Astrocyte (in vitro differentiated cells and primary cell): ENCODE measurements at regions not wholly inside any gene's neighbourhood (a gene's known extent, or its start where the extent isn't known, plus 50 kb on each side); places are given as distances from the start of the nearest gene placed in this dataset.

Source experiments
- CTCF ChIP-seq: IDR thresholded peaks from 2 replicates; pipeline ENCODE4 v1.5.1; 2011; ENCODE audit warnings: low read depth, mild to moderate bottlenecking, inconsistent platforms, low read length, moderate library complexity; ENCODE audit not compliant: insufficient read depth
- EZH2 ChIP-seq: IDR thresholded peaks from 2 replicates; pipeline ENCODE4 v1.6.1; 2012; ENCODE audit warnings: mild to moderate bottlenecking, low read length, inconsistent platforms; ENCODE audit not compliant: insufficient read depth

- TF ChIP-seq CTCF (no peak), EZH2 (no peak)
Measured at GRCh38 chr1:228953207-228953606, 217.9 kb downstream of the RHOU start.
